ENCODE measurements at regions not wholly inside any gene's neighbourhood (a gene's known extent, or its start where the extent isn't known, plus 50 kb on each side); places are given as distances from the start of the nearest gene placed in this dataset.

GRCh38 chr20:23278172-23278571, 72.4 kb upstream of the NXT1 start:
- H3K27me3 ChIP-seq (ENCODE audit: low read depth) = no peaks in the 10 kb centered on the region
- H3K4me3 ChIP-seq = no peak overlapping the region
- no peaks in the 10 kb centered on the region for H3K4me1 ChIP-seq
- no peaks in the 10 kb centered on the region for H3K36me3 ChIP-seq
- TF ChIP-seq CTCF (IDR thresholded peaks at IDR 0.05; ENCODE audit: borderline replicate concordance) = no peak
- intact Hi-C loops (cut with micrococcal nuclease) = no loop called here
- DNase-seq = no peak
- H3K9me3 ChIP-seq (replicated peaks) = peaks cover 5% of the 10 kb centered on the region
- H3K27ac ChIP-seq (replicated peaks) = no peak overlapping the region

- no peak for DNase-seq
- intact Hi-C loops (cut with micrococcal nuclease) = no loop called here
- Histone ChIP-seq H3K27me3 (ENCODE audit: low read depth) (no peaks in the 10 kb centered on the region), H3K9me3 (replicated peaks) (peaks cover 5% of the 10 kb centered on the region), H3K36me3 (no peaks in the 10 kb centered on the region), H3K4me3 (no peak overlapping the region), H3K4me1 (no peaks in the 10 kb centered on the region), H3K27ac (replicated peaks) (no peak overlapping the region)
- TF ChIP-seq CTCF (IDR thresholded peaks at IDR 0.05; ENCODE audit: borderline replicate concordance) = no peak
These were observed 73.3 kb upstream of the NXT1 start for GRCh38 chr20:23277316-23277715.

DNA sequence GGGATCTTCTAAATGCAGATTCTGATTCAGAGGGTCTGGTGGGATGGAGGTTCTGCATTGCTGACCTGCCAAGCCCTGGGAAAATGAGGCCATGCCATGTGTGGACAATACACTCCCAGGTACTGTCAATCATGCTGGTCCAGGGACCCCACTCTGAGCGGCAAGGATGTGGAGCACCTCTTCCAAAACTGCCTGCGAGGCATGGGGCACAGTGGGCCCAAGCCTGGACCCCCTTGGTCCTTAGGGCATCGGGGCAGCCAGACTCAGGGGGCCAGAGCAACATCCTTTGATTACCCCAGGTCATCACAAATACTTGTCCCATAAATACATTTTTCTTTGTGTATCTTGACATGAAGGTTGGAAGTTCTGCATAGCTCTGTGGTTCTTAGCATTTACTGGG, 76.8 kb upstream of the NXT1 start:
- H3K4me1 ChIP-seq = peaks cover 18% of the 10 kb centered on the region
- H3K27me3 ChIP-seq (ENCODE audit: low read depth) = peaks cover 3% of the 10 kb centered on the region
- no peak overlapping the region for H3K27ac ChIP-seq (replicated peaks)
- peaks cover 5% of the 10 kb centered on the region for H3K9me3 ChIP-seq (replicated peaks)
- H3K4me3 ChIP-seq = no peak overlapping the region
- H3K36me3 ChIP-seq = no peaks in the 10 kb centered on the region
- no peak for DNase-seq
- intact Hi-C loops (cut with micrococcal nuclease) = no loop called here
- TF ChIP-seq CTCF (IDR thresholded peaks at IDR 0.05; ENCODE audit: borderline replicate concordance) = no peak

DNA sequence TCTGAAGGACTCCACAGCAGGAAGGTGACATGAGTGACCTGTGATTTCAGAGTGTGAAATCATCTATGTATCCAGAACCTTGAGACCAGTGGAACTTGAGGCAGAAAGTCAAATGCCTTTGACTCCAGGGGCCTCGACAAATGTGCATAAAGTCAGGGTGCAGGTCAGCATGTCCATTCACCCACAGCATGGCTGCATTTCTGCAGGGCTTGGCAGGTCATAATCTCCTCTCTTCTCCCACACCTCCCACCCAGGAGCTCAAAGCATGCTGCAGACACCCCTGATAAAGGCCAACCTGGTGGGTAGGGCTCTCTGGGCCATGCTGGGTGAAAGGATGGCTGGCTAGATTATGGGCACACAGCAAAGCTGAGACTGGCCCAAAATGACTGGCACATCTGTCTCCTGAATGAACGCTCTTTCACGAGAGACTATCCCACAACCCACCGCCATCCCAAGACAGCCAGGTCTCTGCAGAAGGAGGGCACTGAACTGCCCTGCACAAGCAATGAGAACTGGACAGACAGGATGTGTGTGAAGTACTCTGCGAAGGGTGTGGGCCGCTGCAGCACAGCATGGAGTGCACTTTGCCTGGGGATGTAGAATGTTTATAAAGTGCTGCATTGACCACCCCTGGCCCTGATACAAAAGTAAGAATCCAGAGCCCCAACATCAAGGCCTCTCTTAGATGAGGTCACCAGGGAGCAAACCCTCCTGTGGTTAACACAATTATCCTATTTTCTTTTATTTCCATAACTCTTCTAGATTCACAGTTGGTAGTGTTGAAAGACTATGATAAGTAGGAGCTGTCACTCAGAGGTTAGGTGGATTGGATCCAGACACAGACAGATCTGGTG, 78.2 kb upstream of the NXT1 start:
- peaks cover 3% of the 10 kb centered on the region for H3K27me3 ChIP-seq (ENCODE audit: low read depth)
- no peak for DNase-seq
- no peak for TF ChIP-seq CTCF (IDR thresholded peaks at IDR 0.05; ENCODE audit: borderline replicate concordance)
- H3K36me3 ChIP-seq = no peaks in the 10 kb centered on the region
- no peak overlapping the region for H3K27ac ChIP-seq (replicated peaks)
- intact Hi-C loops (cut with micrococcal nuclease) = no loop called here
- H3K4me3 ChIP-seq = no peak overlapping the region
- H3K9me3 ChIP-seq (replicated peaks) = peaks cover 9% of the 10 kb centered on the region
- H3K4me1 ChIP-seq = peaks cover 18% of the 10 kb centered on the region

GRCh38 chr20:23270382-23270911, 80.1 kb upstream of the NXT1 start:
- DNase-seq = no peak
- Histone ChIP-seq H3K4me3 (no peak overlapping the region), H3K4me1 (peaks cover 18% of the 10 kb centered on the region), H3K36me3 (no peaks in the 10 kb centered on the region), H3K9me3 (replicated peaks) (peaks cover 3% of the 10 kb centered on the region), H3K27me3 (ENCODE audit: low read depth) (peaks cover 3% of the 10 kb centered on the region), H3K27ac (replicated peaks) (peak overlapping the region; percentile 82)
- intact Hi-C loops (cut with micrococcal nuclease) = no loop called here
- no peak for TF ChIP-seq CTCF (IDR thresholded peaks at IDR 0.05; ENCODE audit: borderline replicate concordance)
